ENCODE measurements at regions not wholly inside any gene's neighbourhood (a gene's known extent, or its start where the extent isn't known, plus 50 kb on each side); places are given as distances from the start of the nearest gene placed in this dataset.
"Not testable (repeated sequence)": the region's sequence is repeated elsewhere in the genome, so short reads cannot be mapped to it uniquely, and the experiment has no call there.

DNA sequence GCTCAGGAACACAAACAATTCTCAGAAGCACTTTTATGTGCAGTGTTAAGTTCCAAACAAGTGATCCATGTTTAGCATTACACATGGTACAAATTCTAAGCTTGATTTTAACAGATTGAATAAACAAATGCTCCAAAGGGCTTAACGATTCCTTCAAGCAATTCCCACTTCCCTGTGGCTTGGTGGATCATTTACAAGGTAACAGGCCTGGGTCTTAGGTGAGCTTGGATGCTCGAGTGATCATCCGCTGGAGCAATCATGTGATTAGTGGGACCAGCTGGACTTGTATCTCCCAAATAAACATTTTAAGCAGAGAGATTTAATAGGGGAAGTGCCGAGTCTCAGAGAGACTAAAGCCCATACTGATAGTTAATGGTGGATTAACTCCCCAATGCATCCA, 70.7 kb downstream of the CALM1 start:
- no peaks in the 10 kb centered on the region; a peak in 2 of 8 replicates for H3K36me3 ChIP-seq (ENCODE audit: control insufficient read depth in 2 of 4, insufficient read depth in 4 of 4, low read length in 3 of 4)
- no peak overlapping the region for H3K4ac ChIP-seq (replicated peaks; ENCODE audit: insufficient read length, low read depth, low read length)
- H4K20me1 ChIP-seq (replicated peaks in 1 of 2; ENCODE audit: control insufficient read depth in 1 of 2, insufficient read depth in 2 of 2, low read length in 2 of 2), result no peaks in the 10 kb centered on the region
- no peaks in the 10 kb centered on the region for H3K79me2 ChIP-seq (ENCODE audit: control insufficient read depth in 1 of 2, insufficient read depth in 2 of 2, low read length in 2 of 2)
- H2BK120ac ChIP-seq (replicated peaks; ENCODE audit: low read depth, low read length), result no peak overlapping the region
- H2BK15ac ChIP-seq (ENCODE audit: low read length), result no peak overlapping the region
- no peak overlapping the region for H2AK5ac ChIP-seq (ENCODE audit: low read depth, low read length)
- H3K23me2 ChIP-seq (ENCODE audit: low read depth, low read length), result no peaks in the 10 kb centered on the region
- peaks cover 0 to 3% of the 10 kb centered on the region in 2 experiments; a peak in 1 of 4 replicates for H3K9me3 ChIP-seq (ENCODE audit: insufficient read depth in 2 of 2, low read depth in 1 of 2, low read length in 1 of 2)
- no peak overlapping the region for H3K14ac ChIP-seq (ENCODE audit: insufficient read length)
- WGBS, 2 experiments (ENCODE audit: extremely low coverage in 1 of 2, insufficient coverage in 1 of 2, insufficient read length in 1 of 2, insufficient replicate concordance in 2 of 2, low coverage in 1 of 2, low lambda C conversion rate in 2 of 2, missing lambda C conversion rate in 1 of 2), result 70% methylated on average over 4 of the region's 4 CpGs; no CpG with 5 or more reads in 1 of the 2 experiments
- DNase-seq (ENCODE audit: low read depth in 1 of 2, low spot score in 2 of 2), result no peak
- no peak overlapping the region for H3K4me2 ChIP-seq (ENCODE audit: insufficient read depth in 1 of 2, low read depth in 2 of 2, low read length in 2 of 2)
- no peak overlapping the region for H3K56ac ChIP-seq (replicated peaks; ENCODE audit: insufficient read length, low read depth, low read length)
- no peak overlapping the region for H4K5ac ChIP-seq (ENCODE audit: insufficient read length, low read depth, low read length)
- H3K27ac ChIP-seq (ENCODE audit: low read depth, low read length), result no peak overlapping the region
- no peaks in the 10 kb centered on the region for H3K27me3 ChIP-seq (replicated peaks in 1 of 4; ENCODE audit: control insufficient read depth in 3 of 4, extremely low read depth in 1 of 4, insufficient read depth in 3 of 4, low read length in 3 of 4)
- H2BK5ac ChIP-seq (ENCODE audit: low read depth, low read length), result no peak overlapping the region
- no peak overlapping the region for H2BK12ac ChIP-seq (ENCODE audit: low read depth, low read length)
- no peak overlapping the region for H4K91ac ChIP-seq (replicated peaks; ENCODE audit: insufficient read length, low read length)
- H4K8ac ChIP-seq (ENCODE audit: extremely low read depth, insufficient read depth, low read length), result no peak overlapping the region
- no peaks in the 10 kb centered on the region for H3K79me1 ChIP-seq (ENCODE audit: low read depth, low read length)
- no peak overlapping the region for H3K9ac ChIP-seq (replicated peaks in 1 of 4; ENCODE audit: extremely low read depth in 1 of 4, low read depth in 3 of 4, low read length in 3 of 4)
- no peak overlapping the region for H2AFZ ChIP-seq (ENCODE audit: low read length)
- FAIRE-seq, result no peak
- H2BK20ac ChIP-seq (ENCODE audit: low read length), result no peak overlapping the region
- H3K4me3 ChIP-seq (ENCODE audit: extremely low read depth in 1 of 4, insufficient read depth in 2 of 4, low read depth in 3 of 4, low read length in 4 of 4), result no peak overlapping the region
- no peak overlapping the region for H3K23ac ChIP-seq (ENCODE audit: insufficient read length)
- no peaks in the 10 kb centered on the region for H3K4me1 ChIP-seq (replicated peaks in 1 of 4; ENCODE audit: control insufficient read depth in 3 of 4, insufficient read depth in 4 of 4, low read length in 3 of 4)
- ChIA-PET POLR2A (ENCODE audit: partially characterized antibody) (no interaction called here), CTCF (ENCODE audit: partially characterized antibody) (interaction anchor here (0.6 to 1.4 kb wide), 2 partner anchors 19 to 68 kb away, joined by 3 read pairs; no protein-coding TSS in a partner anchor)
- no peak overlapping the region for H3K18ac ChIP-seq (ENCODE audit: extremely low read depth, low read length)
- TF ChIP-seq BCL11A (IDR thresholded peaks at IDR 0.05; ENCODE audit: low read depth in 2 of 2, low read length in 2 of 2), result no peak

DNA sequence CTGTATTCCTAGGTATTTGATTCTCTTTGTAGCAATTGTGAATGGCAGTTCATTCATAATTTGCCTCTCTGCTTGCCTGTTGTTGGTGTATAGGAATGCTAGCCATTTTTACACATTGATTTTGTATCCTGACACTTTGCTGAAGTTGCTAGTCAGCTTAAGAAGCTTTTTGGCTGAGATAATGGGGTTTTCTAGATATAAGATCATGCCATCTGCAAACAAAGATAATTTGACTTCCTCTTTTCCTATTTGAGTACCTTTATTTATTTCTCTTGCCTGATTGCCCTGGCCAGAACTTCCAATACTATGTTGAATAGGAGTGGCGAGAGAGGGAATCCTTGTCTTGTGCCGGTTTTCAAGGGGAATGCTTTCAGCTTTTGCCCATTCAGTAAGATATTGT, 72.6 kb downstream of the CALM1 start:
- H2BK20ac ChIP-seq (ENCODE audit: low read length); H3K56ac ChIP-seq (replicated peaks; ENCODE audit: insufficient read length, low read depth, low read length); H2AFZ ChIP-seq (ENCODE audit: low read length); H3K27me3 ChIP-seq (replicated peaks in 1 of 4; ENCODE audit: control insufficient read depth in 3 of 4, extremely low read depth in 1 of 4, insufficient read depth in 3 of 4, low read length in 3 of 4); H3K4me2 ChIP-seq (ENCODE audit: insufficient read depth in 1 of 2, low read depth in 2 of 2, low read length in 2 of 2); H3K79me2 ChIP-seq (ENCODE audit: control insufficient read depth in 1 of 2, insufficient read depth in 2 of 2, low read length in 2 of 2); H3K4me3 ChIP-seq (ENCODE audit: extremely low read depth in 1 of 4, insufficient read depth in 2 of 4, low read depth in 3 of 4, low read length in 4 of 4); H4K8ac ChIP-seq (ENCODE audit: extremely low read depth, insufficient read depth, low read length); H3K9ac ChIP-seq (replicated peaks in 1 of 4; ENCODE audit: extremely low read depth in 1 of 4, low read depth in 3 of 4, low read length in 3 of 4); H2BK5ac ChIP-seq (ENCODE audit: low read depth, low read length); H4K20me1 ChIP-seq (replicated peaks in 1 of 2; ENCODE audit: control insufficient read depth in 1 of 2, insufficient read depth in 2 of 2, low read length in 2 of 2); H3K27ac ChIP-seq (ENCODE audit: low read depth, low read length); H3K4me1 ChIP-seq (replicated peaks in 1 of 4; ENCODE audit: control insufficient read depth in 3 of 4, insufficient read depth in 4 of 4, low read length in 3 of 4); H3K23me2 ChIP-seq (ENCODE audit: low read depth, low read length); H2AK5ac ChIP-seq (ENCODE audit: low read depth, low read length); FAIRE-seq; POLR2A ChIA-PET (ENCODE audit: partially characterized antibody); H2BK12ac ChIP-seq (ENCODE audit: low read depth, low read length); H3K18ac ChIP-seq (ENCODE audit: extremely low read depth, low read length); H2BK15ac ChIP-seq (ENCODE audit: low read length); H3K14ac ChIP-seq (ENCODE audit: insufficient read length); H4K91ac ChIP-seq (replicated peaks; ENCODE audit: insufficient read length, low read length); DNase-seq (ENCODE audit: low read depth in 1 of 2, low spot score in 2 of 2); H3K36me3 ChIP-seq (ENCODE audit: control insufficient read depth in 2 of 4, insufficient read depth in 4 of 4, low read length in 3 of 4); H3K4ac ChIP-seq (replicated peaks; ENCODE audit: insufficient read length, low read depth, low read length); H2BK120ac ChIP-seq (replicated peaks; ENCODE audit: low read depth, low read length); H3K23ac ChIP-seq (ENCODE audit: insufficient read length); H3K79me1 ChIP-seq (ENCODE audit: low read depth, low read length); H4K5ac ChIP-seq (ENCODE audit: insufficient read length, low read depth, low read length): not testable (repeated sequence)
- CTCF ChIA-PET (ENCODE audit: partially characterized antibody), result interaction anchor here (0.7 to 1.4 kb wide), 4 partner anchors 17 to 70 kb away, joined by 3 read pairs; no protein-coding TSS in a partner anchor
- 92% methylated on average over 2 of the region's 2 CpGs; no CpG with 5 or more reads in 1 of the 2 experiments for WGBS, 2 experiments (ENCODE audit: extremely low coverage in 1 of 2, insufficient coverage in 1 of 2, insufficient read length in 1 of 2, insufficient replicate concordance in 2 of 2, low coverage in 1 of 2, low lambda C conversion rate in 2 of 2, missing lambda C conversion rate in 1 of 2)
- peaks cover 14 to 15% of the 10 kb centered on the region in 2 experiments; a peak in 2 of 4 replicates for H3K9me3 ChIP-seq (ENCODE audit: insufficient read depth in 2 of 2, low read depth in 1 of 2, low read length in 1 of 2)
